ENCODE measurements at regions not wholly inside any gene's neighbourhood (a gene's known extent, or its start where the extent isn't known, plus 50 kb on each side); places are given as distances from the start of the nearest gene placed in this dataset.

DNA sequence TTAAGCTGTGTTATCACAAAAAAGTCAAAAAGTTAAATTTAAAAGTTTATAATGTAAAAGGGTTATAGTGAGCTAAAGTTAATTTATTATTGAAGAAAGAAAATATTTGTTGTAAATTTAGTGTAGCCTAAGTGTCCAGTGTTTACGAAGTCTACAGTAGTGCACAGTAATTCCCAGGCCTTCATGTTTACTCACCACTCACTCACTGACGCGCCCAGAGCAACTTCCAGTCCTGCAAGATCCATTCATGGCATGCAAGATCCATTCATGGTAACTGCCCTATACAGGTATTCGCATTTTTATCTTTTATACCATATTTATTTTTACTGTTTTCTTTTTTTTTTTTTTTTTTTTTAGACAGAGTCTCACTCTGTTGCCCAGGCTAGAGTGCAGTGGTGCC, 69.5 kb downstream of the TPRA1 start:
- Mint-ChIP-seq H3K4me3 (no peak overlapping the region), H3K36me3 (ENCODE audit: low read depth) (no peaks in the 10 kb centered on the region), H3K9me3 (peaks cover 7% of the 10 kb centered on the region), H3K27ac (no peak overlapping the region), H3K27me3 (ENCODE audit: low read depth) (peaks cover 28% of the 10 kb centered on the region), H3K4me1 (no peaks in the 10 kb centered on the region)
- TF ChIP-seq CTCF (IDR thresholded peaks at IDR 0.05; ENCODE audit: unreplicated experiment in 3 of 3), result no peak

DNA sequence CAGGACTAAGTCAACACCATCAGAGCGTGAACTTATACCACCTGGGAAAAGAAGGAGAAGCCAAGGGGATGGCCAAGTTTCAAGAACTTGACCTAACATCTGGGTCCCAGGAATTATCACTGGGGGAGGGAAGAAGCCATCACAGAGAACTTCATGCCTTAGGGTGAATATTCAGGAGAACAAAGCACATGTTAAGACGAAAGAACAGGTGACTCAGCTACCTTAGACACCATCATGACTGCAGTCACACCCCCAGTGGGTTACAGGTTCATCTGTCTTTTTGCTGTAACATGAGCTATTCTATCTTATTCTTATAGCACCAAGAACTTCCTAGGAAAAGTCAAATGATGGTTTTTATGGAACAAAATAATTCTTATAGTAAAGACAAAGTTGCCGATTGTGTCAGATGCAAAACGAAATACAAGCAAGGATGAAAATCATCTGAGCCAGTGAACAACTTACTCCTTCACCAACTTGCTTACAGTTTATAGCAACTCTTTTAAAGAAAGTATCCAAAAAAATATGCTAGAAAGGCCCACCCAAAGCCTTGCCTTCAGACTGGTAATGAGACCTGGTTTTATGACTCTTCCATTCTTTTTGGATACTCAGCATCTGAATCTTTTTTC, 72.0 kb downstream of the TPRA1 start:
- no peaks in the 10 kb centered on the region for H3K36me3 Mint-ChIP-seq (ENCODE audit: low read depth)
- peaks cover 7% of the 10 kb centered on the region for H3K9me3 Mint-ChIP-seq
- no peak for TF ChIP-seq CTCF (IDR thresholded peaks at IDR 0.05; ENCODE audit: unreplicated experiment in 3 of 3)
- no peaks in the 10 kb centered on the region for H3K4me1 Mint-ChIP-seq
- H3K4me3 Mint-ChIP-seq, result no peak overlapping the region
- no peak overlapping the region for H3K27ac Mint-ChIP-seq
- H3K27me3 Mint-ChIP-seq (ENCODE audit: low read depth), result peaks cover 23% of the 10 kb centered on the region

DNA sequence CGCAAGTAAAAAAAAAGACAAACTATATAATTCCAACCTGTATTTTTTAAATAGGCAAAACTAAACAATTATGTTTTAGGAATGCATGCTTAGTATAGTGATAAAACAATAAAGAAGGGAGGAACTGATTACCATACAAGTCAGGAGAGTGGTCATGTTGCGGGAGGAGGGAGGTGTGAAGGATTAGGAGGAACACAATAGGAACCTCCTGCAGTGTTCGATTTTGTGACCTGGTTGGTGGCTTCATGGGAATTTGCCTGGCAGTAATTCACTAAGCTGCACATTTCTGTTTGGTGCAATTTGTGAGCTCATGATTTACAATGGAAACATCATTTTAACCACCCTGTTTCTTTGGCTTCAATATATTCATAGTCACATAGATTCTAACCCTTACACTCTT, 78.3 kb downstream of the TPRA1 start:
- TF ChIP-seq CTCF (IDR thresholded peaks at IDR 0.05; ENCODE audit: unreplicated experiment in 3 of 3), result no peak
- Mint-ChIP-seq H3K27me3 (ENCODE audit: low read depth) (peaks cover 30% of the 10 kb centered on the region), H3K9me3 (no peaks in the 10 kb centered on the region), H3K27ac (no peak overlapping the region), H3K4me1 (no peaks in the 10 kb centered on the region), H3K36me3 (ENCODE audit: low read depth) (no peaks in the 10 kb centered on the region), H3K4me3 (no peak overlapping the region)

GRCh38 chr3:127501177-127501576, 89.4 kb downstream of the TPRA1 start:
- no peak for TF ChIP-seq CTCF (IDR thresholded peaks at IDR 0.05; ENCODE audit: unreplicated experiment in 3 of 3)
- H3K36me3 Mint-ChIP-seq (ENCODE audit: low read depth), result no peaks in the 10 kb centered on the region
- no peak overlapping the region for H3K4me3 Mint-ChIP-seq
- no peak overlapping the region for H3K27ac Mint-ChIP-seq
- H3K4me1 Mint-ChIP-seq, result no peaks in the 10 kb centered on the region
- H3K27me3 Mint-ChIP-seq (ENCODE audit: low read depth), result peaks cover 13% of the 10 kb centered on the region
- H3K9me3 Mint-ChIP-seq, result peaks cover 21% of the 10 kb centered on the region

- peaks cover 13% of the 10 kb centered on the region for H3K27me3 Mint-ChIP-seq (ENCODE audit: low read depth)
- H3K27ac Mint-ChIP-seq, result no peak overlapping the region
- H3K36me3 Mint-ChIP-seq (ENCODE audit: low read depth), result no peaks in the 10 kb centered on the region
- no peaks in the 10 kb centered on the region for H3K4me1 Mint-ChIP-seq
- no peak for TF ChIP-seq CTCF (IDR thresholded peaks at IDR 0.05; ENCODE audit: unreplicated experiment in 3 of 3)
- H3K4me3 Mint-ChIP-seq, result no peak overlapping the region
- peaks cover 20% of the 10 kb centered on the region for H3K9me3 Mint-ChIP-seq
Observed at GRCh38 chr3:127497676-127498075, 92.9 kb downstream of the TPRA1 start.

DNA sequence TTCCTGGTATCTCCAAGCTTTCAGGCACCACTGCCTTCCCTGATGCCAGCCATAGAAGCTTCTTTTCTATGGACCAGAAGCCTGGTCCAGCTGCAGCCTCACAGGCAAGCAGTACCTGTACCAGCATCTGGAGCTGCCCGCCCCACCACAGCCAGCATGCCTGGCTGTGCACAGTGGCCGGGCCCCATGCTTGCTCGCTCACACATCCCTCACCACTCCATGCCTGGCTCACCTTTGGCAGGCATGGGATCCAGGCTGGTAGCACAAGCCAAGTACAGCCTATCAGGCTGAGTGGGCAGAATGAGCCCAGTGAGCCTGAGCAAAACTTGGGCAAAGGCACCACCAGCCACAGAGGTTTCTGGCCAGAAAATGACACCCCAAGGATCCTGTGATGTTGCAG, 93.4 kb downstream of the TPRA1 start:
- H3K4me3 Mint-ChIP-seq, result no peak overlapping the region
- no peaks in the 10 kb centered on the region for H3K4me1 Mint-ChIP-seq
- peaks cover 13% of the 10 kb centered on the region for H3K27me3 Mint-ChIP-seq (ENCODE audit: low read depth)
- H3K36me3 Mint-ChIP-seq (ENCODE audit: low read depth), result no peaks in the 10 kb centered on the region
- no peak for TF ChIP-seq CTCF (IDR thresholded peaks at IDR 0.05; ENCODE audit: unreplicated experiment in 3 of 3)
- H3K9me3 Mint-ChIP-seq, result peaks cover 17% of the 10 kb centered on the region
- H3K27ac Mint-ChIP-seq, result no peak overlapping the region
